Tibial nerve (tissue), 3 donors: ENCODE measurements at regions not wholly inside any gene's neighbourhood (a gene's known extent, or its start where the extent isn't known, plus 50 kb on each side); places are given as distances from the start of the nearest gene placed in this dataset.

Source experiments
- POLR2A ChIP-seq, 2 donors: fragments of 450-650 bp; IDR thresholded peaks; one replicate each; pipeline ENCODE4 v1.6.1; 2017; ENCODE audit warnings: antibody characterized with exemption in 2 of 2, mild to moderate bottlenecking in 2 of 2, moderate library complexity in 2 of 2
- TF ChIP-seq, protein P1 (sequence below), 5 experiments: fragments of 200-600 bp in 3 of 5; fragments of 450-650 bp in 2 of 5; sonication (generic) in 3 of 5; IDR thresholded peaks; one replicate each; pipeline ENCODE4 v1.5.1; 2016 to 2019; ENCODE audit warnings: antibody characterized with exemption in 5 of 5, mild to moderate bottlenecking in 3 of 5, moderate library complexity in 2 of 5

DNA sequence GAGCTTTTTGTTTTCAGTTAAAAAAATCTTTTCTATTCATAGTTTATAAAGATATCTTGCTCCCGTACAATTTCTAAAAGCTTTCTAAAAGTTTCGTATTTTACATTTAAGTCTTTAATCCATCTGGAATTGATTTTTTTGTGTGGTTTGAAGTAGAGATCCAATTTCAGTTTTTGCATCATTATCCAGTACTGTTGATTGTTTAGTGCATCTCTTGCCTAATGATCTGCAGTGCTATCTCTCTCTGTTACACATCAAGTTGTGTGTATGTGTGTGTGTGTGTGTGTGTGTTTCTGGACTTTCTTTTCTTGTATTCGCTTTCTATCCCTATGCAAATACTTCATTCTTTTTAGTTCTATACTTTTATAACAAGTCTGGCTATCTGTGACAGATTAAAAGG lies 605.8 kb upstream of the DPPA4 start:
- TF ChIP-seq, protein P1, sequence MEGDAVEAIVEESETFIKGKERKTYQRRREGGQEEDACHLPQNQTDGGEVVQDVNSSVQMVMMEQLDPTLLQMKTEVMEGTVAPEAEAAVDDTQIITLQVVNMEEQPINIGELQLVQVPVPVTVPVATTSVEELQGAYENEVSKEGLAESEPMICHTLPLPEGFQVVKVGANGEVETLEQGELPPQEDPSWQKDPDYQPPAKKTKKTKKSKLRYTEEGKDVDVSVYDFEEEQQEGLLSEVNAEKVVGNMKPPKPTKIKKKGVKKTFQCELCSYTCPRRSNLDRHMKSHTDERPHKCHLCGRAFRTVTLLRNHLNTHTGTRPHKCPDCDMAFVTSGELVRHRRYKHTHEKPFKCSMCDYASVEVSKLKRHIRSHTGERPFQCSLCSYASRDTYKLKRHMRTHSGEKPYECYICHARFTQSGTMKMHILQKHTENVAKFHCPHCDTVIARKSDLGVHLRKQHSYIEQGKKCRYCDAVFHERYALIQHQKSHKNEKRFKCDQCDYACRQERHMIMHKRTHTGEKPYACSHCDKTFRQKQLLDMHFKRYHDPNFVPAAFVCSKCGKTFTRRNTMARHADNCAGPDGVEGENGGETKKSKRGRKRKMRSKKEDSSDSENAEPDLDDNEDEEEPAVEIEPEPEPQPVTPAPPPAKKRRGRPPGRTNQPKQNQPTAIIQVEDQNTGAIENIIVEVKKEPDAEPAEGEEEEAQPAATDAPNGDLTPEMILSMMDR (IDR thresholded peaks at IDR 0.05): no peak
- no peak for TF ChIP-seq POLR2A (IDR thresholded peaks at IDR 0.05)
